Smooth muscle cell (in vitro differentiated cells): ENCODE measurements at regions not wholly inside any gene's neighbourhood (a gene's known extent, or its start where the extent isn't known, plus 50 kb on each side); places are given as distances from the start of the nearest gene placed in this dataset.

Experiments
- DNase-seq: peaks from one replicate; lab custom pipeline; 2025; ENCODE audit not compliant: unreplicated experiment; lab: John Stamatoyannopoulos, UW
- H2AFZ ChIP-seq: fragments of 200-600 bp; sonication (generic); 2 replicates; pipeline ENCODE4 v1.6.0; 2016; ENCODE audit warnings: antibody characterized with exemption, low read depth, mild to moderate bottlenecking
- H3F3A ChIP-seq: fragments of 200-600 bp; sonication (generic); 2 replicates; pipeline ENCODE4 v1.6.0; 2017; ENCODE audit warnings: antibody characterized with exemption, low read depth
- H3K27ac ChIP-seq: fragments of 200-600 bp; sonication (generic); 2 replicates; pipeline ENCODE4 v1.5.1; 2016; ENCODE audit warnings: low read depth, mild to moderate bottlenecking
- H3K27me3 ChIP-seq: fragments of 200-600 bp; sonication (generic); 2 replicates; pipeline ENCODE4 v1.6.1; 2016; ENCODE audit warnings: low read depth, mild to moderate bottlenecking
- H3K36me3 ChIP-seq: fragments of 200-600 bp; sonication (generic); 2 replicates; pipeline ENCODE4 v1.5.1; 2016; ENCODE audit warnings: low read depth
- H3K4me1 ChIP-seq: fragments of 200-600 bp; sonication (generic); 2 replicates; pipeline ENCODE4 v1.5.1; 2016; ENCODE audit warnings: low read depth
- H3K4me2 ChIP-seq: fragments of 200-600 bp; sonication (generic); 2 replicates; pipeline ENCODE4 v1.6.0; 2016; ENCODE audit warnings: mild to moderate bottlenecking
- H3K4me3 ChIP-seq: fragments of 200-600 bp; sonication (generic); 2 replicates; pipeline ENCODE4 v1.5.1; 2016; ENCODE audit warnings: mild to moderate bottlenecking
- H3K79me2 ChIP-seq: fragments of 200-600 bp; sonication (generic); 2 replicates; pipeline ENCODE4 v1.6.0; 2016; ENCODE audit warnings: low read depth, mild to moderate bottlenecking
- H3K9ac ChIP-seq: fragments of 200-600 bp; sonication (generic); 2 replicates; pipeline ENCODE4 v1.6.0; 2016; ENCODE audit warnings: low read depth
- H3K9me3 ChIP-seq: fragments of 200-600 bp; sonication (generic); replicated peaks from 2 replicates; pipeline ENCODE4 v1.5.1; 2016; ENCODE audit warnings: low read depth
- H4K20me1 ChIP-seq: fragments of 200-600 bp; sonication (generic); 2 replicates; pipeline ENCODE4 v1.6.0; 2016; ENCODE audit warnings: low read depth
- WGBS: methylation state at CpG from one replicate; pipeline ENCODE4 v1.1.7; 2016; ENCODE audit warnings: low lambda C conversion rate; 5-methylcytosine and 5-hydroxymethylcytosine counted together
- TF ChIP-seq, protein P1 (sequence below): fragments of 200-600 bp; sonication (generic); IDR thresholded peaks from 2 replicates; pipeline ENCODE4 v1.5.1; 2017; ENCODE audit warnings: borderline replicate concordance, mild to moderate bottlenecking, antibody characterized with exemption; ENCODE audit not compliant: insufficient read depth, poor library complexity, severe bottlenecking

DNA sequence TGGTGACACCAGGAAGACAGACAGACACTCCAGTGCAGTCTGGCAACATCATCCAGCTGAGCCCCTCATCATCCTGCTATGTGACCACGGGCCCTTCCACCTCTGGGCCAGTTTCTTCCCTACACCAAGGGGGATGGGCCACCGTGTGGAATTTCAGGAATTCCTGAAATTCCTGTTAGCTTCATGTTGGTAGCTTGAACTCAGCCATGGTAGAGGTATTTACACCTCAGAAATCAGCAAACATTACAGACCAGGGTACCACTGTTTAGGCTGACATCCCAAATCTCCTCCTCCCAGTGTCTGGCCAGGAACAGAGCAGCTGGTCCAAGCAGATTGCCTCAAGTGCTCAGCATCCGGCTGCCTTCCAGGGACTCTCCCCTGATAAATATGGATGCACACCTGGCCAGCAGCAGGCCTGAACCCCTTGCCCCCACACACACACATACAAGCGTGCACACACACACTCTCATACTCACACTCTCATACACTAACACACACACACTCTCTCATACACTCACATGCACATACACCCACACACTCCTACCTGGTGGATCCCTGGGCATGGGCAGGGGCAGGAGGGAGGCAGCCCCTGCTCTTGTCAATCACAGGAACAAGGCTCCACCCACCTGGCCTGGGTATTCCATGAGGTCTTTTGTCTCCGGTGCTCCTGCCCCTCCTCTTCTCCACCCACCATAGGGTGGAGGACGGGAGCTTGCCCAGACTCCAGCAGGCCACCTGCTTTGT is 85.2 kb downstream of the BUD13 start:
- Histone ChIP-seq H3K9ac (no peak overlapping the region), H3K4me1 (no peaks in the 10 kb centered on the region), H4K20me1 (no peaks in the 10 kb centered on the region), H3F3A (no peaks in the 10 kb centered on the region), H3K79me2 (no peaks in the 10 kb centered on the region), H3K9me3 (no peaks in the 10 kb centered on the region), H3K27ac (no peak overlapping the region), H2AFZ (no peak overlapping the region), H3K27me3 (no peaks in the 10 kb centered on the region), H3K4me3 (no peak overlapping the region), H3K36me3 (no peaks in the 10 kb centered on the region), H3K4me2 (no peak overlapping the region)
- TF ChIP-seq, protein P1, sequence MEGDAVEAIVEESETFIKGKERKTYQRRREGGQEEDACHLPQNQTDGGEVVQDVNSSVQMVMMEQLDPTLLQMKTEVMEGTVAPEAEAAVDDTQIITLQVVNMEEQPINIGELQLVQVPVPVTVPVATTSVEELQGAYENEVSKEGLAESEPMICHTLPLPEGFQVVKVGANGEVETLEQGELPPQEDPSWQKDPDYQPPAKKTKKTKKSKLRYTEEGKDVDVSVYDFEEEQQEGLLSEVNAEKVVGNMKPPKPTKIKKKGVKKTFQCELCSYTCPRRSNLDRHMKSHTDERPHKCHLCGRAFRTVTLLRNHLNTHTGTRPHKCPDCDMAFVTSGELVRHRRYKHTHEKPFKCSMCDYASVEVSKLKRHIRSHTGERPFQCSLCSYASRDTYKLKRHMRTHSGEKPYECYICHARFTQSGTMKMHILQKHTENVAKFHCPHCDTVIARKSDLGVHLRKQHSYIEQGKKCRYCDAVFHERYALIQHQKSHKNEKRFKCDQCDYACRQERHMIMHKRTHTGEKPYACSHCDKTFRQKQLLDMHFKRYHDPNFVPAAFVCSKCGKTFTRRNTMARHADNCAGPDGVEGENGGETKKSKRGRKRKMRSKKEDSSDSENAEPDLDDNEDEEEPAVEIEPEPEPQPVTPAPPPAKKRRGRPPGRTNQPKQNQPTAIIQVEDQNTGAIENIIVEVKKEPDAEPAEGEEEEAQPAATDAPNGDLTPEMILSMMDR: no peak
- DNase-seq: no peak
- 42% methylated on average over 6 of the region's 6 CpGs for whole genome bisulfite sequencing

- 86% methylated on average over 9 of the region's 9 CpGs for WGBS
- TF ChIP-seq, protein P1: no peak
- Histone ChIP-seq H3K9me3 (no peaks in the 10 kb centered on the region), H4K20me1 (no peaks in the 10 kb centered on the region), H3K9ac (no peak overlapping the region), H3F3A (no peaks in the 10 kb centered on the region), H3K4me2 (no peak overlapping the region), H3K27me3 (no peaks in the 10 kb centered on the region), H3K36me3 (no peaks in the 10 kb centered on the region), H3K4me1 (no peaks in the 10 kb centered on the region), H3K4me3 (no peak overlapping the region), H3K27ac (no peak overlapping the region), H3K79me2 (no peaks in the 10 kb centered on the region), H2AFZ (no peak overlapping the region)
- no peak for DNase-seq
Observed at GRCh38 chr11:116686866-116687265, 85.9 kb downstream of the BUD13 start.

DNA sequence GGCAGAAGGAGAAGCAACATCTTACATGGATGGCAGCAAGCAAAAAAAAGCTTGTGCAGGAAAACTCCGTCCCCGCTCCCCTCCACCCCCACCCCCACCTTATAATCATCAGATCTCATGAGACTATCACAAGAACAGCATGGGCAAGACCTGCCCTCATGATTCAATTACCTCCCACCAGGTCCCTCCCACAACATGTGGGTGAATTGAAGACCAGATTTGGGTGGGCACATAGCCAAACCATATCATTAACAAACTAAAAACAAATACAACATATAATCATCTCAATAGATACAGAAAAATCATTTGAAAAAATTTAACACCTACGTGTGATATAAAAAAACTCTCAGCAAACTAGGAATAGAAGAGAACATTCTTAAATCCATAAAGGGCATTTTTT is 88.8 kb downstream of the BUD13 start:
- H3K4me2 ChIP-seq: no peak overlapping the region
- no peak overlapping the region for H3K9ac ChIP-seq
- H3K9me3 ChIP-seq: no peaks in the 10 kb centered on the region
- H3F3A ChIP-seq: no peaks in the 10 kb centered on the region
- no peaks in the 10 kb centered on the region for H3K79me2 ChIP-seq
- no peak for DNase-seq
- no peaks in the 10 kb centered on the region for H3K27me3 ChIP-seq
- no peak overlapping the region for H3K4me3 ChIP-seq
- H4K20me1 ChIP-seq: no peaks in the 10 kb centered on the region
- 88% methylated on average over 2 of the region's 3 CpGs for WGBS
- no peaks in the 10 kb centered on the region for H3K4me1 ChIP-seq
- H2AFZ ChIP-seq: no peak overlapping the region
- no peaks in the 10 kb centered on the region for H3K36me3 ChIP-seq
- H3K27ac ChIP-seq: no peak overlapping the region
- TF ChIP-seq, protein P1: no peak
